ENCODE measurements at regions not wholly inside any gene's neighbourhood (a gene's known extent, or its start where the extent isn't known, plus 50 kb on each side); places are given as distances from the start of the nearest gene placed in this dataset.

- TF ChIP-seq EZH2 (IDR thresholded peaks at IDR 0.05; ENCODE audit: insufficient read depth, poor library complexity, severe bottlenecking) (no peak), EZH2phosphoT487 (IDR thresholded peaks at IDR 0.05; ENCODE audit: insufficient read depth, low read depth) (no peak)
- H3K9ac ChIP-seq, result no peak overlapping the region
- in situ Hi-C loops (cut with MboI), result no loop called here
- no peaks in the 10 kb centered on the region for H3F3A ChIP-seq (ENCODE audit: insufficient read depth)
- H3K9me3 ChIP-seq (ENCODE audit: low read depth), result no peaks in the 10 kb centered on the region
- H3K4me2 ChIP-seq (ENCODE audit: unreplicated experiment), result no peak overlapping the region
- H4K20me1 ChIP-seq (ENCODE audit: insufficient read depth), result no peaks in the 10 kb centered on the region
- no peak overlapping the region for H2AFZ ChIP-seq
- no peak overlapping the region for H3K27ac ChIP-seq
- H3K9me2 ChIP-seq (ENCODE audit: insufficient read depth), result no peaks in the 10 kb centered on the region
- DNase-seq, result no peak
- H3K4me3 ChIP-seq, result no peak overlapping the region
- 17 to 21% methylated on average over 2 of the region's 2 CpGs for WGBS, 2 experiments (ENCODE audit: low coverage in 1 of 2, low lambda C conversion rate in 2 of 2, missing lambda C conversion rate in 2 of 2)
- no peaks in the 10 kb centered on the region for H3K4me1 ChIP-seq (ENCODE audit: insufficient read depth)
- H3K79me2 ChIP-seq (ENCODE audit: insufficient read depth), result no peaks in the 10 kb centered on the region
- no peaks in the 10 kb centered on the region for H3K27me3 ChIP-seq (replicated peaks; ENCODE audit: insufficient read depth)
- H3K36me3 ChIP-seq (ENCODE audit: low read depth), result no peaks in the 10 kb centered on the region
Observed at GRCh38 chr7:83212883-83213282, 50.2 kb upstream of the PCLO start.
